Umbilical cord (tissue), 1 donor: ENCODE measurements at regions not wholly inside any gene's neighbourhood (a gene's known extent, or its start where the extent isn't known, plus 50 kb on each side); places are given as distances from the start of the nearest gene placed in this dataset.
A peak's percentile ranks its signal among the peaks of the same experiment; 100 is the strongest.
"Not testable (repeated sequence)": the region's sequence is repeated elsewhere in the genome, so short reads cannot be mapped to it uniquely, and the experiment has no call there.

Experiments
- DNase-seq: peaks from one replicate; pipeline ENCODE4 v3.0.0-alpha.2; 2015; ENCODE audit warnings: low spot score

- DNase-seq, result no peak
Measured at GRCh38 chr2:186181625-186182024, 304.4 kb upstream of the ZC3H15 start.

DNA sequence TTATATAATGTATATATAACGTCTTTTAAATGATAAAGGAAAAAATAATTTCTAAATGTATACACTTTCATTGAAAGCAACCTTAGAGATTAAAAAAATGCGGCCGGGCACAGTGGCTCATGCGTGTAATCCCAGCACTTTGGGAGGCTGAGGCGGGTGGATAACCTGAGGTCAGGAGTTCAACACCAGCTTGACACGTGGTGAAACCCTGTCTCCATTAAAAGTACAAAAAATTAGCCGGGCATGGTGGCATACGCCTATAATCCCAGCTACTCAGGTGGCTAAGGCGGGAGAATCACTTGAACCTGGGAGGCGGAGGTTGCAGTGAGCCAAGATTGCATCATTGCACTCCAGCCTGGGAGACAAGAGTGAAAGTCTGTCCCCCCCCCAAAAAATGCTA, 303.7 kb upstream of the ZC3H15 start:
- not testable (repeated sequence) for DNase-seq

DNA sequence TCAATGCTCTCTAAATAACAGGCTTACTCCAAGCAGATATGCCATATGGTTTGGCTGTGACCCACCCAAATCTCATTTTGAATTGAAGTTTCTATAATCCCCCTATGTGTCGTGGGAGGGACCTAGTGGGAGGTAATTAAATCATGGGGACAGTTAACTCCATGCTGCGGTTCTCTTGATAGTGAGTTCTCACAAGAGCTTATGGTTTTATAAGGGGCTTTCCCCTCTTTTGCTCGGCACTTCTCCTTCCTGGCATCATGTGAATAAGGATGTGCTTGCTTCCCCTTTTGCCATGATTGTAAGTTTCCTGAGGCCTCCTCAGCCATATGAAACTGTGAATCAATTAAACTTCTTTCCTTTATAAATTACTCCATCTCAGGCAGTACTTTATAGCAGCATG, 302.7 kb upstream of the ZC3H15 start:
- DNase-seq, result no peak

- no peak for DNase-seq
Measured at GRCh38 chr2:186187854-186188253, 298.2 kb upstream of the ZC3H15 start.

GRCh38 chr2:186189816-186190215, 296.2 kb upstream of the ZC3H15 start:
- DNase-seq, result no peak

- no peak for DNase-seq
Measured at GRCh38 chr2:186195696-186196095, 290.4 kb upstream of the ZC3H15 start.

DNA sequence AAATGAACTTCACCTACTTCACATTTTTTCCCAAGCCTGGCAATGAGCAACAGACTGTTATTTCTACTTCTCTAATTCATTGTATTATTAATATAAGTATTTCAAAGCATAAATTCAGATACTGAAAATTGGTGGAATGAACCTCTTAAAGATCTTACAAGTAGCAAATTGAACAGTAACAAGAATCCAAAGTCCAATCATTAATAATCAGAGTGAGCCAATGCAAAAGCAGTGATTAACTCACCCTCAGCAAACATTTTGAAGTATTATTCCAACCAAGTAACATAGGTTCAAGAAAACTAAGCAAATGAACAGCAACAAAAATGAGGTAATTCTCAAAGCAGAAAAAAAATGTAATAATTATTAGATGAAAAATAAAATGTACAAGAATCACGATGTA, 288.1 kb upstream of the ZC3H15 start:
- no peak for DNase-seq

GRCh38 chr2:186199029-186199428, 287.0 kb upstream of the ZC3H15 start:
- no peak for DNase-seq

DNA sequence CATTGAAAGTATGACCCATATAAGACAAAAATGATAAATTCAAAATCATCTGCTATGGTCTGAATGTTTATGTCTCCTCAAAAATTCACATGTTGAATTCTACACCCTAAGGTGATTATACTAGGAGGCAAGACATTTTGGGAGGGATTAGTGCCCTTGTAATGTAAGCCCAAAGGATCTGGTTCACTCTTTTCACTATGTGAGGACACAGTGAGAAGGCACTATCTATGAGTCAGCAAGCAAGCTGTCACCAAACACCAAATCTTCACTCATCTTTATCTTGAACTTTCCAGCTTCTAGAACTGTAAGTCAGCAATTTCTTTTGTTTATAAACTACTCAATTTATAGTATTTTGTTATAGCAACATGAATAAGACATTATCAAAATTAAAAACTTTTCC, 284.7 kb upstream of the ZC3H15 start:
- DNase-seq, result no peak

DNA sequence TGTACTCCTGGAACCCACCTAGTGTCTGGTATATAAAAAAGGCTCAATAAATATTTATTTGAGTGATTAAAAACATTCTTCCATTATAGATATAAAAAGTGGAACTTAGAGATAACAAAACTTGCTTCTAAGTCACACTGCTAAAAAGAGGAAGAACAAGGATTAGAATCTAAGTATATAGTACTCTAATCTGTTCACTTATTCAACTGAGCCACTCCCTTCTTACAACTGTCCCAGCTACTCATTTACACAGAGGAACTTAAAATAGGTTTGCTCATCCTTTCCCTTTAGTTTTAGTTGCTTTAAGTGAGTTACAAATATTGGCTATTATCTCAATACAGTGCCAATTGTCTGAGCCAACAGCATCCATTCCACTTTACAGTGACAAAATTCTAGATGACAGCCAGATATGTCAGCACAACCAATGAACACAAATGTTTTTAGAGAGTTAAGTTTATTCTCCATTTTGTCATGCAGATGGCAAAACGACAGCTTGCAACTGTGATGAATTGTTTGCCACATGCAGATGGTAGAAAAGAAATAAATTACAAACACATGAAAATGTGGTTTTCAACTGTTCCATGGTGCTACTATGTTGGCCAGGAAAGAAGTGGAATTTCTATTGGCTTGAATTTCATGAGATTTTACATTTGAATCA, 280.7 kb upstream of the ZC3H15 start:
- DNase-seq, result no peak

DNA sequence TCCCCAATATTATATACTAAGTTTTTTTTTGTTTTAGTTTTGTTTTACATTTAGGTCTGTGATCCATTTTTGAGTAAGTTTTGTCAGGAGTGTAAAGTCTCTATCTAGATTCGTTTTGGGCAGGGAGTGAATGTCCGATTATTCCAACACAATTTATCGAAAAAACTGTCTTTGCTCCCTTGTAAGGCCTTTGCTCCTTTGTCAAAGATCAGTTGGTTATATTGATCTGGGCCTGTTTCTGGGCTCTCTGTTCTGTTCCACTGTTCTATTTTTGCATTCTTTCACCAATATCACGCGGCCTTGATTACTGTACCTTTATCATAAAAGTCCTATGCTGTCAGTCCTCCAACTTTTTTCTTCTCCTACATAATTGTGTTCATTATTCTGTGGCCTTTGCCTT, 276.5 kb upstream of the ZC3H15 start:
- no peak for DNase-seq

GRCh38 chr2:186220409-186220808, 265.7 kb upstream of the ZC3H15 start:
- no peak for DNase-seq

GRCh38 chr2:186229265-186229664, 256.8 kb upstream of the ZC3H15 start:
- no peak for DNase-seq

GRCh38 chr2:186241874-186242273, 244.2 kb upstream of the ZC3H15 start:
- no peak for DNase-seq

DNA sequence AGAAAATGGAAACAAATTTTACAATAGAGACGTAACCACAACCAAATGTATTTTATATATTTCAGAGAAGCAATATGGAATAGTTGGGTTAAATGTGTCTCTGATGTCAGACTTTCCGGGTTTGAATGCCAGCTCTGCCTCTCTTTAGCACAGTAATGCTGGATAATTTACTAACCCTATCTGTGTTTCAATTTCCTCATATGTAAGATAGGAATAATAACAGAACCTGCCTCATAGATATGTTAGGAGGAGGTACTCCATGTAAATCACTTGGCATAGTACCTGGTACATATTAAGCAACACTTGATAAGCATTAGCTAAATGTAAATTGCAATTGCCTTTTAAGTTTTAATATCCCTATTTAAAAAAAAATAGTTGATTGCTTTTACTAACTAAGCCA, 231.3 kb upstream of the ZC3H15 start:
- no peak for DNase-seq

DNA sequence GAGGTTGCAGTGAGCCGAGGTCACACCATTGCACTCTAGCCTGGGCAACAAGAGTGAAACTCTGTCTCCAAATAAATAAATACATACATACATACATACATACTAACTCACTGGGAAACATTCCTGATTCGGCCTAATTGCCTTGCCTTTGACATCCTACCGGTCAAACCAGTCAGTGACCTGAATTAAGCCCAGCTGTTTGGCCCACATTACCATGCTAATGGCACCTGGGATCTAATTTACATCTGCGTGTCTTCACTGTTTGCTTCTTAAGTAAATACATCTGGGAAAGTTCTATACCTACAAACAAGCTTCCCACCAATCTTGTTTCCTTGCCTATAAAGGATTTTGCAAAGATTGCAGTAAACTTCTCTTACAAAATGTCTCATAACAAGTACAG, 230.2 kb upstream of the ZC3H15 start:
- DNase-seq, result no peak

- peak; percentile 58 for DNase-seq
Measured at GRCh38 chr2:186256540-186256939, 229.5 kb upstream of the ZC3H15 start.

GRCh38 chr2:186263673-186264250, 222.3 kb upstream of the ZC3H15 start:
- no peak for DNase-seq

GRCh38 chr2:186269536-186269935, 216.5 kb upstream of the ZC3H15 start:
- no peak for DNase-seq

GRCh38 chr2:186273953-186274352, 212.1 kb upstream of the ZC3H15 start:
- DNase-seq, result no peak

- no peak for DNase-seq
Measured at GRCh38 chr2:186274936-186275575, 211.0 kb upstream of the ZC3H15 start.

DNA sequence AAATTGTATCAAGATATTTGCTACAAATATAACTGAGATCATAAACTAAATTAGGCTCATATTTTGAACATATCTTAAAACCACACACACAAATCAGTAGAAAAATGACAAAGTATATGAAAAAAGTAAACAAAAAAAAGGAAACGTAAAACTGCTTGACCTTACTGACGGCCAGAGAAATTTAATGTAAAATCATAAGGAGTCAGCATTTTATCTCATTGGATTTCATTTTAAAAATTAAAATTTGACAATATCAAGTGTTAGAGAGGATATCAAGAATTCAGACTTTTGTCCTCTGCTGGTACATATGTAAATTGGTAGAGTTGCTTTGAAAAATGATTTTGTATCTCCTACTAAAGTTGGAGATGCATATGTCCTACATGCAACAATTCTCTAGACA, 209.2 kb upstream of the ZC3H15 start:
- no peak for DNase-seq

- DNase-seq, result no peak
Measured at GRCh38 chr2:186281726-186282125, 204.3 kb upstream of the ZC3H15 start.
